Naive B cell (primary cell): ENCODE measurements at regions not wholly inside any gene's neighbourhood (a gene's known extent, or its start where the extent isn't known, plus 50 kb on each side); places are given as distances from the start of the nearest gene placed in this dataset.

Source experiments
- ATAC-seq, 2 donors: fragments of 150-1000 bp; cut with Tn5 transposase; 2 replicates each; pipeline ENCODE4 v1.10.0; 2021; ENCODE audit warnings: low read depth in 2 of 2, mild to moderate bottlenecking in 2 of 2, moderate library complexity in 2 of 2
- DNase-seq: peaks from one replicate; pipeline ENCODE4 v3.0.0; 2022
- H3K27ac Mint-ChIP-seq, 6 donors: one replicate each; pipeline ENCODE4 v1.8.0; 2020 to 2022; ENCODE audit warnings: mild to moderate bottlenecking in 6 of 6, mixed read lengths in 6 of 6, moderate library complexity in 5 of 6, inconsistent platforms in 2 of 6
- H3K27me3 Mint-ChIP-seq, 3 donors: one replicate each; pipeline ENCODE4 v1.8.0; 2021 to 2022; ENCODE audit warnings: mixed read lengths in 3 of 3, mild to moderate bottlenecking in 1 of 3
- H3K36me3 Mint-ChIP-seq, 2 donors: one replicate each; pipeline ENCODE4 v1.8.0; 2020 to 2022; ENCODE audit warnings: mixed read lengths in 2 of 2, inconsistent platforms in 1 of 2, mild to moderate bottlenecking in 1 of 2
- H3K4me1 Mint-ChIP-seq, 3 donors: one replicate each; pipeline ENCODE4 v1.8.0; 2020 to 2022; ENCODE audit warnings: mixed read lengths in 3 of 3, inconsistent platforms in 1 of 3, mild to moderate bottlenecking in 1 of 3, moderate library complexity in 1 of 3
- H3K4me3 Mint-ChIP-seq, 8 donors: one replicate each; pipeline ENCODE4 v1.8.0; 2020 to 2022; ENCODE audit warnings: mild to moderate bottlenecking in 8 of 8, mixed read lengths in 8 of 8, moderate library complexity in 8 of 8, inconsistent platforms in 2 of 8
- H3K9me3 Mint-ChIP-seq, 7 donors: one replicate each; pipeline ENCODE4 v1.8.0; 2020 to 2022; ENCODE audit warnings: mixed read lengths in 7 of 7, mild to moderate bottlenecking in 5 of 7, inconsistent platforms in 2 of 7, moderate library complexity in 1 of 7

GRCh38 chr12:92528586-92528985 is 174.2 kb upstream of the PLEKHG7 start:
- Mint-ChIP-seq H3K27ac (no peak overlapping the region), H3K4me1 (peaks cover 20 to 33% (median 21%) of the 10 kb centered on the region in 3 donors), H3K36me3 (peaks cover 0 to 12% of the 10 kb centered on the region in 2 donors), H3K9me3 (peaks cover 0 to 4% (median 1%) of the 10 kb centered on the region in 7 donors), H3K27me3 (no peaks in the 10 kb centered on the region), H3K4me3 (no peak overlapping the region)
- no peak for DNase-seq
- no peak for ATAC-seq

DNA sequence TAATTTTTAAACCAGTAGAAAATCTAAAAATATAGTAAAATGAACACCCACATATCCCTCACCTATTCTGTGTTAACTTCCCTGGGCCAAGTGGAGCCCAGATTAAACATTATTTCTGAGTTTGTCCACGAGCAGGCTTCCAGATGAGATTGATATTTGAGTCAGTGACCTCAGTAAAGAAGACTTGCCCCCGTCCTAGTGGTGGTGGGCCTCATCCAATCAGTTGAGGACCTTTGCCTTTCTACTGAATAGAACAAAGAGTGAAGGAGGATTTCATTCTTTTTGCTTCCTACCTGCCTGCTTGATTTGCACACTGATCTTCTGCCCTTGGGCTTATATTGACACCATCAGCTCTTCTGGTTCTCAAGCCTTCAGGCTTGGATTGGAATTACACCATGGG is 174.7 kb upstream of the PLEKHG7 start:
- H3K27ac Mint-ChIP-seq: no peak overlapping the region
- H3K4me3 Mint-ChIP-seq: no peak overlapping the region
- DNase-seq (no peak), ATAC-seq (no peak)
- H3K9me3 Mint-ChIP-seq: peaks cover 0 to 7% (median 1%) of the 10 kb centered on the region in 7 donors
- no peaks in the 10 kb centered on the region for H3K27me3 Mint-ChIP-seq
- H3K4me1 Mint-ChIP-seq: peaks cover 17 to 33% (median 19%) of the 10 kb centered on the region in 3 donors
- peaks cover 0 to 17% of the 10 kb centered on the region in 2 donors for H3K36me3 Mint-ChIP-seq

- Mint-ChIP-seq H3K27ac (peak overlapping the region in 1 of 6 donors; percentile 70), H3K27me3 (no peaks in the 10 kb centered on the region), H3K4me1 (peaks cover 20 to 33% (median 23%) of the 10 kb centered on the region in 3 donors), H3K36me3 (peaks cover 0 to 17% of the 10 kb centered on the region in 2 donors), H3K9me3 (peaks cover 0 to 23% (median 7%) of the 10 kb centered on the region in 7 donors), H3K4me3 (no peak overlapping the region)
- DNase-seq (no peak), ATAC-seq (no peak)
Measured at GRCh38 chr12:92524489-92524888, 178.3 kb upstream of the PLEKHG7 start.

- Mint-ChIP-seq H3K27ac (peak overlapping the region in 4 of 6 donors; percentile 21 to 77 (median 56)), H3K4me1 (peaks cover 28 to 46% (median 42%) of the 10 kb centered on the region in 3 donors), H3K36me3 (peaks cover 0 to 17% of the 10 kb centered on the region in 2 donors), H3K27me3 (no peaks in the 10 kb centered on the region), H3K4me3 (peak overlapping the region in 2 of 8 donors; percentile 7 to 34), H3K9me3 (peaks cover 0 to 23% (median 7%) of the 10 kb centered on the region in 7 donors)
- ATAC-seq (no peak), DNase-seq (no peak)
Measured at GRCh38 chr12:92520511-92520910, 182.3 kb upstream of the PLEKHG7 start.

GRCh38 chr12:92519284-92519683 is 183.5 kb upstream of the PLEKHG7 start:
- Mint-ChIP-seq H3K36me3 (peaks cover 0 to 12% of the 10 kb centered on the region in 2 donors), H3K27ac (peak overlapping the region in 5 of 6 donors; percentile 12 to 90 (median 80)), H3K27me3 (no peaks in the 10 kb centered on the region), H3K4me1 (peaks cover 30 to 43% (median 42%) of the 10 kb centered on the region in 3 donors), H3K4me3 (peak overlapping the region in 3 of 8 donors; percentile 8 to 45 (median 17)), H3K9me3 (peaks cover 0 to 23% (median 4%) of the 10 kb centered on the region in 7 donors)
- ATAC-seq: no peak
- no peak for DNase-seq

- Mint-ChIP-seq H3K27ac (peak overlapping the region in 1 of 6 donors; percentile 42), H3K36me3 (no peaks in the 10 kb centered on the region), H3K4me3 (no peak overlapping the region), H3K4me1 (peaks cover 23 to 37% (median 35%) of the 10 kb centered on the region in 3 donors), H3K27me3 (no peaks in the 10 kb centered on the region), H3K9me3 (peaks cover 0 to 17% (median 4%) of the 10 kb centered on the region in 7 donors)
- DNase-seq: no peak
- ATAC-seq: no peak
Measured at GRCh38 chr12:92518071-92518470, 184.7 kb upstream of the PLEKHG7 start.

GRCh38 chr12:92516277-92516600 is 186.6 kb upstream of the PLEKHG7 start:
- ATAC-seq (no peak), DNase-seq (no peak)
- H3K9me3 Mint-ChIP-seq: peaks cover 0 to 4% (median 0%) of the 10 kb centered on the region in 7 donors
- H3K27ac Mint-ChIP-seq: peak overlapping the region in 2 of 6 donors; percentile 36 to 89
- H3K36me3 Mint-ChIP-seq: no peaks in the 10 kb centered on the region
- H3K27me3 Mint-ChIP-seq: no peaks in the 10 kb centered on the region
- peaks cover 27 to 41% (median 41%) of the 10 kb centered on the region in 3 donors for H3K4me1 Mint-ChIP-seq
- no peak overlapping the region for H3K4me3 Mint-ChIP-seq

- Mint-ChIP-seq H3K27ac (no peak overlapping the region), H3K36me3 (peaks cover 4 to 5% of the 10 kb centered on the region in 2 donors), H3K4me1 (peaks cover 18 to 28% (median 23%) of the 10 kb centered on the region in 3 donors), H3K9me3 (peaks cover 0 to 7% (median 0%) of the 10 kb centered on the region in 7 donors), H3K4me3 (no peak overlapping the region), H3K27me3 (no peaks in the 10 kb centered on the region)
- no peak for ATAC-seq
- no peak for DNase-seq
Measured at GRCh38 chr12:92513231-92513730, 189.5 kb upstream of the PLEKHG7 start.

DNA sequence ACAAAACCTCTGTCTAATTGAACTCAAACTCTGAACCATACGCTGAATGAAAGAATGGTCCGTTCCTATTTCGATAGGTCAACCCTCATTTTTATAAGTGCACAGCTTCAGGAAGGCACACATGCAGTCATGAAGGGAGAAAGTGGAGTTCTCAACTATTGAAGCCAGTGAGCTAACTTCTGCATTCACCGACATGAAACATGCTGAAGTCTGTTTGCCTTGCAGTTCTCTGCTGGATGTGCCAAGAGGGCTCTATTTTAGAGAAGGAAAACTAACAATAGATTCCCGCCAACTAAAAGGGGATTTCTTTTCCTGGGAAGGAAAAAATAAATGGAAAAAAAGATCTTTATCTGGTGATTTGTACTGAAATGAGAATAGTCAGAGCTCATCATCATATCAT is 191.0 kb upstream of the PLEKHG7 start:
- Mint-ChIP-seq H3K27me3 (no peaks in the 10 kb centered on the region), H3K36me3 (peaks cover 4 to 5% of the 10 kb centered on the region in 2 donors), H3K9me3 (peaks cover 0 to 7% (median 0%) of the 10 kb centered on the region in 7 donors), H3K4me3 (no peak overlapping the region), H3K4me1 (peaks cover 32 to 43% (median 32%) of the 10 kb centered on the region in 3 donors), H3K27ac (no peak overlapping the region)
- no peak for ATAC-seq
- no peak for DNase-seq

DNA sequence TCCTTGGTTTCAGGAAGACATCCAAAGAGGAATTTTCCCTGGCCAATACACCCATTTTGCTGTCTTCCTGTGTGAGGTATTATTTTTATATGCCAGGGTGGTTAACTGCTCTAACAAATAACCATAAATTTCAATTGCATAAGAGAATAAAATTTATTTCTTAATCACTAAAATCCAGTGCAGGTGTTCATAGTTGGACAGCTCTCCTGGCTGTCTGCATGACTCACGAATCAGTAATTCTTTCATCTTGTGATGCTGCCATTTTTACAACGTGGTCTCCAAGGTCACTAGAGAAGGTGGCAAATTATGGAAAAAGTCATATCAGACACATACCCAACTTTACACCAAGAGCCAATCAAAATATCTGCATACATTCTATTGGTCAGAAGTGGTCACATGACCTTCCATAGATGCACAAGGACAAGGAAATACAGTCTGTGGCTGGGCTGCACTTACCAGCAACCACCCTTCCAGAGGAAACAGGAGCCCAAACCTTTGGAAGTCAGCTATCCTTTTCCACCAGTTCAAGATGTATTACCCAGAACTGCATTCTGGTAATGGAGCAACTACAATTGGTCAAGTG is 193.5 kb upstream of the PLEKHG7 start:
- Mint-ChIP-seq H3K36me3 (peaks cover 4 to 5% of the 10 kb centered on the region in 2 donors), H3K4me1 (peaks cover 39 to 51% (median 45%) of the 10 kb centered on the region in 3 donors), H3K9me3 (peaks cover 0 to 7% (median 0%) of the 10 kb centered on the region in 7 donors), H3K4me3 (no peak overlapping the region), H3K27ac (peak overlapping the region in 1 of 6 donors; percentile 93), H3K27me3 (no peaks in the 10 kb centered on the region)
- DNase-seq (no peak), ATAC-seq (no peak)

- Mint-ChIP-seq H3K36me3 (peaks cover 4 to 5% of the 10 kb centered on the region in 2 donors), H3K4me1 (peaks cover 57 to 66% (median 66%) of the 10 kb centered on the region in 3 donors), H3K4me3 (peak overlapping the region in 7 of 8 donors; percentile 30 to 96 (median 76)), H3K9me3 (peaks cover 0 to 4% (median 0%) of the 10 kb centered on the region in 7 donors), H3K27ac (peak overlapping the region; percentile 85 to 99 (median 94)), H3K27me3 (no peaks in the 10 kb centered on the region)
- no peak for DNase-seq
- no peak for ATAC-seq
Measured at GRCh38 chr12:92506891-92507290, 195.9 kb upstream of the PLEKHG7 start.

DNA sequence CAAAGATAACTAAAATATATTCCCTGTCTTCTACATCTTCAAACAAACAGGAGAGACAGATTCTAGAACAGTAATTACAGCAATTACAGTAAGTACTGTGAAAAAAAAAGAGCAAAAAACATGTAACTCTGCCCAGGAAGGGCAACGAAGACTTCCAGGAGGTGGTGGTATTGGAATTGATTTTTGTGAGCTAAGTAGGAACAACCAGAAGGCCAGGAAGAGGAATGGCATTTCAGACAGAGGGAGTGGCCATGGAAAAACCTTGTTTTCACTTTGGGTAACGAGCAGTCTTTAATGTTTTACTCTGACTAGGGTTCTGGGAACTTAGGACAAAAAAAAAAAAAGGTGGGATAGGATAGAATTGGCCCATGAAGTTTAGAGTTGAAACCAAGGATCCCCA is 196.3 kb upstream of the PLEKHG7 start:
- H3K9me3 Mint-ChIP-seq: peaks cover 0 to 4% (median 0%) of the 10 kb centered on the region in 7 donors
- H3K4me1 Mint-ChIP-seq: peaks cover 61 to 65% (median 63%) of the 10 kb centered on the region in 3 donors
- no peak for ATAC-seq
- H3K4me3 Mint-ChIP-seq: peak overlapping the region; percentile 75 to 96 (median 81)
- peak overlapping the region; percentile 85 to 99 (median 96) for H3K27ac Mint-ChIP-seq
- no peaks in the 10 kb centered on the region for H3K27me3 Mint-ChIP-seq
- peaks cover 4 to 5% of the 10 kb centered on the region in 2 donors for H3K36me3 Mint-ChIP-seq
- no peak for DNase-seq

- Mint-ChIP-seq H3K27me3 (no peaks in the 10 kb centered on the region), H3K9me3 (peaks cover 0 to 4% (median 0%) of the 10 kb centered on the region in 7 donors), H3K36me3 (peaks cover 3 to 4% of the 10 kb centered on the region in 2 donors), H3K4me3 (peak overlapping the region; percentile 75 to 96 (median 81)), H3K27ac (peak overlapping the region; percentile 85 to 99 (median 96)), H3K4me1 (peaks cover 62 to 65% (median 63%) of the 10 kb centered on the region in 3 donors)
- peak; percentile 60 for DNase-seq
- peak; percentile 58 to 63 for ATAC-seq
Measured at GRCh38 chr12:92505254-92506231, 197.2 kb upstream of the PLEKHG7 start.
